ENCODE measurements at regions not wholly inside any gene's neighbourhood (a gene's known extent, or its start where the extent isn't known, plus 50 kb on each side); places are given as distances from the start of the nearest gene placed in this dataset.

- intact Hi-C loops (cut with micrococcal nuclease): no loop called here
- ChIA-PET POLR2A (no interaction called here), CTCF (no interaction called here)
- H3K27me3 Mint-ChIP-seq: no peaks in the 10 kb centered on the region
- ATAC-seq (no peak), DNase-seq (no peak)
- no peaks in the 10 kb centered on the region for H3K9me3 Mint-ChIP-seq
- TF ChIP-seq CTCF (IDR thresholded peaks at IDR 0.05): no peak
- no peak overlapping the region for H3K4me3 Mint-ChIP-seq
- H3K36me3 Mint-ChIP-seq (ENCODE audit: low read depth): no peaks in the 10 kb centered on the region
- H3K27ac Mint-ChIP-seq: no peak overlapping the region
- H3K4me1 Mint-ChIP-seq (ENCODE audit: low read depth): no peaks in the 10 kb centered on the region
Observed at GRCh38 chr13:76775088-76775740, 111.0 kb downstream of the KCTD12 start.

GRCh38 chr13:76773448-76774094 is 112.6 kb downstream of the KCTD12 start:
- CTCF ChIA-PET: no interaction called here
- peaks cover 16% of the 10 kb centered on the region for H3K4me1 Mint-ChIP-seq (ENCODE audit: low read depth)
- no peak for DNase-seq

GRCh38 chr13:76772241-76772640 is 114.0 kb downstream of the KCTD12 start:
- TF ChIP-seq CTCF (IDR thresholded peaks at IDR 0.05): no peak
- Mint-ChIP-seq H3K27ac (no peak overlapping the region), H3K9me3 (no peaks in the 10 kb centered on the region), H3K4me3 (no peak overlapping the region), H3K36me3 (ENCODE audit: low read depth) (no peaks in the 10 kb centered on the region), H3K27me3 (no peaks in the 10 kb centered on the region), H3K4me1 (ENCODE audit: low read depth) (peaks cover 21% of the 10 kb centered on the region)
- ATAC-seq: no peak
- POLR2A ChIA-PET: no interaction called here
- CTCF ChIA-PET: no interaction called here
- intact Hi-C loops (cut with micrococcal nuclease): no loop called here
- DNase-seq: no peak

More at GRCh38 chr13:76773448-76774094, 112.6 kb downstream of the KCTD12 start:
- H3K27ac Mint-ChIP-seq: no peak overlapping the region
- H3K36me3 Mint-ChIP-seq (ENCODE audit: low read depth): no peaks in the 10 kb centered on the region
- ATAC-seq: no peak
- no peaks in the 10 kb centered on the region for H3K27me3 Mint-ChIP-seq
- intact Hi-C loops (cut with micrococcal nuclease): no loop called here
- H3K9me3 Mint-ChIP-seq: no peaks in the 10 kb centered on the region
- POLR2A ChIA-PET: no interaction called here
- no peak for TF ChIP-seq CTCF (IDR thresholded peaks at IDR 0.05)
- H3K4me3 Mint-ChIP-seq: no peak overlapping the region

- ATAC-seq: no peak
- intact Hi-C loops (cut with micrococcal nuclease): no loop called here
- Mint-ChIP-seq H3K27ac (no peak overlapping the region), H3K9me3 (no peaks in the 10 kb centered on the region), H3K4me1 (ENCODE audit: low read depth) (peaks cover 21% of the 10 kb centered on the region), H3K27me3 (no peaks in the 10 kb centered on the region), H3K4me3 (no peak overlapping the region), H3K36me3 (ENCODE audit: low read depth) (no peaks in the 10 kb centered on the region)
- CTCF ChIA-PET: no interaction called here
- no peak for TF ChIP-seq CTCF (IDR thresholded peaks at IDR 0.05)
- POLR2A ChIA-PET: no interaction called here
- DNase-seq: no peak
Observed at GRCh38 chr13:76769271-76769791, 116.9 kb downstream of the KCTD12 start.

- TF ChIP-seq CTCF (IDR thresholded peaks at IDR 0.05): no peak
- Mint-ChIP-seq H3K36me3 (ENCODE audit: low read depth) (no peaks in the 10 kb centered on the region), H3K4me1 (ENCODE audit: low read depth) (peaks cover 21% of the 10 kb centered on the region), H3K4me3 (no peak overlapping the region), H3K27me3 (no peaks in the 10 kb centered on the region), H3K9me3 (no peaks in the 10 kb centered on the region), H3K27ac (no peak overlapping the region)
- intact Hi-C loops (cut with micrococcal nuclease): no loop called here
- ChIA-PET CTCF (no interaction called here), POLR2A (no interaction called here)
- DNase-seq: no peak
- ATAC-seq: no peak
Observed at GRCh38 chr13:76768384-76768783, 117.8 kb downstream of the KCTD12 start.
